Gastroesophageal sphincter (tissue), 4 donors: ENCODE measurements at regions not wholly inside any gene's neighbourhood (a gene's known extent, or its start where the extent isn't known, plus 50 kb on each side); places are given as distances from the start of the nearest gene placed in this dataset.

Experiments
- ATAC-seq: fragments of 150-250 bp; one replicate; pipeline ENCODE4 v1.9.1; 2016; ENCODE audit warnings: mild to moderate bottlenecking, moderate library complexity
- H3K27ac ChIP-seq, 4 donors: fragments of 200-600 bp; sonication (generic) in 3 of 4; 1 replicate in 3 of 4; 2 replicates in 1 of 4; pipeline ENCODE4 v1.5.1; 2016 to 2019
- H3K27me3 ChIP-seq: fragments of 200-600 bp; sonication (generic); one replicate; pipeline ENCODE4 v1.5.1; 2019
- H3K36me3 ChIP-seq, 2 donors: fragments of 200-600 bp; sonication (generic); one replicate each; pipeline ENCODE4 v1.5.1; 2019; ENCODE audit warnings: control low read depth in 1 of 2
- H3K4me1 ChIP-seq, 3 donors: fragments of 200-600 bp; sonication (generic); 1 replicate in 2 of 3; 2 replicates in 1 of 3; pipeline ENCODE4 v1.5.1; 2016 to 2019; ENCODE audit warnings: control low read depth in 2 of 3
- H3K4me3 ChIP-seq, 2 donors: fragments of 200-600 bp; sonication (generic); one replicate each; pipeline ENCODE4 v1.5.1; 2019; ENCODE audit warnings: mild to moderate bottlenecking in 1 of 2, moderate library complexity in 1 of 2
- H3K9me3 ChIP-seq, 3 donors: fragments of 200-600 bp; sonication (generic); one replicate each; pipeline ENCODE4 v1.5.1; 2017 to 2019; ENCODE audit warnings: control low read depth in 2 of 3
- CTCF ChIP-seq, 4 experiments: fragments of 200-600 bp in 2 of 4; fragments of 450-650 bp in 2 of 4; sonication (generic) in 1 of 4; IDR thresholded peaks; one replicate each; pipeline ENCODE4 v1.5.1; 2017 to 2019; ENCODE audit warnings: antibody characterized with exemption in 4 of 4, mild to moderate bottlenecking in 2 of 4, moderate library complexity in 2 of 4
- EP300 ChIP-seq: sonication (generic); formaldehyde crosslinking; IDR thresholded peaks from one replicate; pipeline ENCODE4 v1.6.1; 2017; ENCODE audit warnings: antibody characterized with exemption, mild to moderate bottlenecking
- POLR2A ChIP-seq, 2 donors: fragments of 450-650 bp; IDR thresholded peaks; one replicate each; pipeline ENCODE4 v1.6.1; 2017; ENCODE audit warnings: antibody characterized with exemption in 2 of 2, mild to moderate bottlenecking in 2 of 2, moderate library complexity in 1 of 2
- POLR2AphosphoS5 ChIP-seq: sonication (generic); formaldehyde crosslinking; IDR thresholded peaks from one replicate; pipeline ENCODE4 v1.6.1; 2017; ENCODE audit warnings: antibody characterized with exemption
- WGBS, 2 donors: methylation state at CpG; one replicate each; pipeline ENCODE4 v1.1.5; 2018; ENCODE audit warnings: low coverage in 1 of 2; 5-methylcytosine and 5-hydroxymethylcytosine counted together

GRCh38 chr12:24055747-24056146, 106.3 kb upstream of the SOX5 start:
- no peaks in the 10 kb centered on the region for H3K9me3 ChIP-seq
- H3K27me3 ChIP-seq, result no peaks in the 10 kb centered on the region
- 45 to 64% methylated on average over 1 of the region's 1 CpG for WGBS, 2 donors
- TF ChIP-seq EP300 (no peak), POLR2A (IDR thresholded peaks at IDR 0.05) (no peak), CTCF (IDR thresholded peaks at IDR 0.05) (no peak), POLR2AphosphoS5 (no peak)
- no peaks in the 10 kb centered on the region for H3K36me3 ChIP-seq
- no peak overlapping the region for H3K4me3 ChIP-seq
- peaks cover 0 to 13% (median 0%) of the 10 kb centered on the region in 3 donors for H3K4me1 ChIP-seq
- ATAC-seq, result no peak
- no peak overlapping the region for H3K27ac ChIP-seq

- no peaks in the 10 kb centered on the region for H3K36me3 ChIP-seq
- no peak for ATAC-seq
- peaks cover 0 to 13% (median 0%) of the 10 kb centered on the region in 3 donors for H3K4me1 ChIP-seq
- 48 to 56% methylated on average over 3 of the region's 3 CpGs for WGBS, 2 donors
- no peaks in the 10 kb centered on the region for H3K27me3 ChIP-seq
- no peak overlapping the region for H3K27ac ChIP-seq
- no peak overlapping the region for H3K4me3 ChIP-seq
- no peaks in the 10 kb centered on the region for H3K9me3 ChIP-seq
- TF ChIP-seq POLR2A (IDR thresholded peaks at IDR 0.05), result no peak
- TF ChIP-seq EP300, result no peak
- no peak for TF ChIP-seq CTCF (IDR thresholded peaks at IDR 0.05)
- TF ChIP-seq POLR2AphosphoS5, result no peak
These were observed 104.9 kb upstream of the SOX5 start for GRCh38 chr12:24054416-24054815.

GRCh38 chr12:24049728-24050127, 100.3 kb upstream of the SOX5 start:
- H3K4me3 ChIP-seq, result no peak overlapping the region
- 81 to 95% methylated on average over 2 to 3 of the region's 3 CpGs for WGBS, 2 donors
- no peak overlapping the region for H3K27ac ChIP-seq
- no peaks in the 10 kb centered on the region for H3K27me3 ChIP-seq
- TF ChIP-seq POLR2AphosphoS5, result no peak
- TF ChIP-seq CTCF (IDR thresholded peaks at IDR 0.05), result no peak
- no peak for TF ChIP-seq EP300
- TF ChIP-seq POLR2A (IDR thresholded peaks at IDR 0.05), result no peak
- ATAC-seq, result no peak
- no peaks in the 10 kb centered on the region for H3K36me3 ChIP-seq
- no peaks in the 10 kb centered on the region for H3K9me3 ChIP-seq
- peaks cover 0 to 12% (median 0%) of the 10 kb centered on the region in 3 donors for H3K4me1 ChIP-seq

GRCh38 chr12:24049101-24049500, 99.6 kb upstream of the SOX5 start:
- 70 to 83% methylated on average over 2 to 3 of the region's 3 CpGs for WGBS, 2 donors
- no peak overlapping the region for H3K4me3 ChIP-seq
- no peaks in the 10 kb centered on the region for H3K9me3 ChIP-seq
- no peak overlapping the region for H3K27ac ChIP-seq
- peaks cover 0 to 6% (median 0%) of the 10 kb centered on the region in 3 donors for H3K4me1 ChIP-seq
- ATAC-seq, result no peak
- H3K36me3 ChIP-seq, result no peaks in the 10 kb centered on the region
- TF ChIP-seq CTCF (IDR thresholded peaks at IDR 0.05) (no peak), POLR2A (IDR thresholded peaks at IDR 0.05) (no peak), POLR2AphosphoS5 (no peak), EP300 (no peak)
- H3K27me3 ChIP-seq, result no peaks in the 10 kb centered on the region

GRCh38 chr12:24048446-24048845, 99.0 kb upstream of the SOX5 start:
- WGBS, 2 donors, result 94 to 97% methylated on average over 4 of the region's 4 CpGs
- no peaks in the 10 kb centered on the region for H3K27me3 ChIP-seq
- no peaks in the 10 kb centered on the region for H3K36me3 ChIP-seq
- no peak overlapping the region for H3K4me3 ChIP-seq
- H3K27ac ChIP-seq, result no peak overlapping the region
- no peak for TF ChIP-seq CTCF (IDR thresholded peaks at IDR 0.05)
- no peak for TF ChIP-seq POLR2AphosphoS5
- no peak for TF ChIP-seq EP300
- TF ChIP-seq POLR2A (IDR thresholded peaks at IDR 0.05), result no peak
- ATAC-seq, result no peak
- H3K9me3 ChIP-seq, result no peaks in the 10 kb centered on the region
- no peaks in the 10 kb centered on the region for H3K4me1 ChIP-seq
